Muscle of leg (tissue), 3 donors: ENCODE measurements at regions not wholly inside any gene's neighbourhood (a gene's known extent, or its start where the extent isn't known, plus 50 kb on each side); places are given as distances from the start of the nearest gene placed in this dataset.

Experiments
- DNase-seq: peaks from one replicate; pipeline ENCODE4 v3.0.0; 2013
- H3K27ac ChIP-seq: one replicate; pipeline ENCODE4 v1.5.1; 2013; ENCODE audit warnings: mild to moderate bottlenecking, low read length, control low read depth
- H3K27me3 ChIP-seq: one replicate; pipeline ENCODE4 v1.6.1; 2013; ENCODE audit warnings: low read length; ENCODE audit not compliant: control insufficient read depth, insufficient read depth
- H3K36me3 ChIP-seq: one replicate; pipeline ENCODE4 v1.6.1; 2013; ENCODE audit warnings: low read length; ENCODE audit not compliant: control insufficient read depth, insufficient read depth
- H3K4me1 ChIP-seq: one replicate; pipeline ENCODE4 v1.6.1; 2013; ENCODE audit warnings: low read length; ENCODE audit not compliant: control insufficient read depth, insufficient read depth
- H3K4me3 ChIP-seq: one replicate; pipeline ENCODE4 v1.5.1; 2013; ENCODE audit warnings: low read length, control low read depth
- H3K9me3 ChIP-seq: replicated peaks from 2 replicates; pipeline ENCODE4 v1.6.1; 2013; ENCODE audit warnings: low read depth, low read length; ENCODE audit not compliant: control insufficient read depth
- WGBS: methylation state at CpG from one replicate; pipeline ENCODE4 v1.1.5; 2013; ENCODE audit warnings: missing lambda C conversion rate; ENCODE audit not compliant: insufficient coverage; 5-methylcytosine and 5-hydroxymethylcytosine counted together

DNA sequence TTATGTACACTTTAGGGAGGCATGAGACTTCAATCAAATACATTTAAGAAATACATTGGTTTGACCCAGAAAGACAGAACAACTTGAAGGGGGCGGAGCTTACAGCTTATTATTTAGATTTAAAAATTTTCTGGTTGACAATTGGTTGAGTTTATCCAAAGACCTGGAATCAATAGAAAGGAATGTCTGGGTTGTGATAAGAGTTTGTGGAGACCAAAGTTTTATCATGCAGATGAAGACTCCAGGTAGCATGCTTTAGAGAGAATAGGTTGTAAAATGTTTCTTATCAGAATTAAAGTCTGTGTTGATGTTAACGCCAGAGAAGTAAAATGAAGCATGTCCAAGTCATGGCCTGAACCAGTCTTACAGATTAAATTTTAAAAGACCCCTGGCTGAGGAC is 757.8 kb upstream of the ADGRB3 start:
- Histone ChIP-seq H3K9me3 (peaks cover 3% of the 10 kb centered on the region), H3K4me3 (no peak overlapping the region), H3K36me3 (no peaks in the 10 kb centered on the region), H3K4me1 (no peaks in the 10 kb centered on the region), H3K27ac (no peak overlapping the region), H3K27me3 (no peaks in the 10 kb centered on the region)
- WGBS: no CpG with 5 or more reads among the region's 2 CpGs
- DNase-seq: no peak

DNA sequence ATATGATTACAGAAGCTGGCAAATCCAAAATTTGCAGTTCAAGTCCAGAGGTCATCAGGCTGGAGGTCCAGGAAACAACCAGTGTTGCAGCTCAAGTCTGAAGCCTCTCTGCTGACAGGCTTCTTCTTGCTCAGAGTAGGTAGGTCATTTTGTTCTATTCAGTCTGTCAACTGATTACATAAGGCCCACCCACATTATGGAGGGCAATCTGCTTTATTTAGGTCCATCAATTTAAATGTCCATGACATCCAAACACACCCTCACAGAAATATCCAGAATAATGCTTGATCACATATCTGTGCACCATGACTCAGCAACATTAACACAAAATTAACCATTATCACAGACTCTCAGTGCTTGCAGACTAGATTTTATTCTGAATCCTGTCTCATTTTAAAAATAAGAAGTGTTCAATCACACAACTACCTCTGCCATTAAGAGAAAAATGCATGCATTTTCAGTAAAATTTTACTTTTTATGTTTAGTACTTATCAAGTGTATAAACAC is 759.2 kb upstream of the ADGRB3 start:
- no peaks in the 10 kb centered on the region for H3K27me3 ChIP-seq
- DNase-seq: no peak

DNA sequence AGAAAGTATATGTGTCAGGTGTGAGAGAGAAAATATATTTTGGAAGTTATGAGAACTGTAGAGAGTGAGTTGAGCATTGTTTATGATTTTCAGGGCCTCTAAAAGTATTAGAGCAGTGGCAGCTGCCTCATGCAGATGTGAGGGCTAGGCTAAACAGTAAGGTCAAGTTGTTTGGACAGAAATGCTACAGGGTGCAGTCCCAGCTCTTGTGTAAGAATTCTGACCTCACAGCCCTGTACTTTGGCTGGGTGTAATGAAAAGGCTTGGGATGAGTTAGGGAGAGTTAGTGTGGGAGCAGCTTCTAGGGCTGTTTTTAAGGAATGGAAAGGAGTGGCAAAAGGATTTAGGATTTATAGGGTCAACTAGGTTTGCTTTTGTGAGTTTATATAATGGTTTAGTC is 764.8 kb upstream of the ADGRB3 start:
- no peaks in the 10 kb centered on the region for H3K36me3 ChIP-seq
- no peaks in the 10 kb centered on the region for H3K9me3 ChIP-seq
- no peaks in the 10 kb centered on the region for H3K4me1 ChIP-seq
- H3K27me3 ChIP-seq: no peaks in the 10 kb centered on the region
- H3K4me3 ChIP-seq: no peak overlapping the region
- no peak overlapping the region for H3K27ac ChIP-seq
- DNase-seq: peak; percentile 2

More for the DNA sequence above, 759.2 kb upstream of the ADGRB3 start:
- H3K36me3 ChIP-seq: no peaks in the 10 kb centered on the region
- H3K9me3 ChIP-seq: no peaks in the 10 kb centered on the region
- H3K4me1 ChIP-seq: no peaks in the 10 kb centered on the region
- no peak overlapping the region for H3K4me3 ChIP-seq
- H3K27ac ChIP-seq: no peak overlapping the region

DNA sequence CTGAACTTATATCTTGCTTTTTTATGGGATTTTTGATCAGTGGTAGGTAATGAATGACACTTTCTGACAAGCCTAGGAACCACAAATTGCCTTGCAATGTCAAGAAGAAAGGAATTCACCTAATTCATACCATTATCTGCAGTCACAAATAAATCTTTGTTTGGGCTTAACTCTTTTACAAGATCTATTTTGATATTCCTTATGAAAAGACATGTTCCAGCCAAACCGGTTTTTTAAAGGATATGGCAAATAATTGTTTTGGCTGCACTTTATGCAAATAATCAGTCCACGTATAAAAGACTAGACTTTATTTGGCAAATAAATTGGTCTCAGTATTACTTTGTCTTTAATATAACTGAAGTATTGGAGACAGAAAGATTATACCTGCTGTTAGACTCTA is 771.7 kb upstream of the ADGRB3 start:
- no peak overlapping the region for H3K27ac ChIP-seq
- H3K9me3 ChIP-seq: peaks cover 3% of the 10 kb centered on the region
- H3K27me3 ChIP-seq: no peaks in the 10 kb centered on the region
- WGBS: no CpG with 5 or more reads among the region's 2 CpGs
- DNase-seq: no peak
- H3K4me1 ChIP-seq: no peaks in the 10 kb centered on the region
- no peak overlapping the region for H3K4me3 ChIP-seq
- no peaks in the 10 kb centered on the region for H3K36me3 ChIP-seq

DNA sequence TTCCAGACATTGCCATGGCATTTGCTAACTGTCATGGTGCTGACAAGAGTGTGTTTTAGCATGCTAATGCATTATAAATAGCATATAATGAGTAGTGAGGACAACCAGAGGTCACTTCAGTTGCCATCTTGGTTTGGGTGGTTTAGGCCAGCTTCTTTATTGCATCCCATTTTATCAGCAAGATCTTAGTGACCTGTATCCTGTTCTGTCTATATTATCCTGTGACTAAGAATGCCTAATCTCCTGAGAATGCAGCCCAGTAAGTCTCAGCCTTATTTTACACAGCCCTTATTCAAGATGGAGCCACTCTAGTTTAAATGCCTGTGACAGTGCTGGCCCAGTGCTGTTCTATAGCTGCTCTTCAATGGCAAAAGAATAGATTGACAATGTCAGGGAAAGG is 781.0 kb upstream of the ADGRB3 start:
- Histone ChIP-seq H3K9me3 (peaks cover 2% of the 10 kb centered on the region), H3K4me1 (no peaks in the 10 kb centered on the region), H3K27ac (no peak overlapping the region), H3K4me3 (no peak overlapping the region), H3K36me3 (no peaks in the 10 kb centered on the region), H3K27me3 (no peaks in the 10 kb centered on the region)
- DNase-seq: no peak

DNA sequence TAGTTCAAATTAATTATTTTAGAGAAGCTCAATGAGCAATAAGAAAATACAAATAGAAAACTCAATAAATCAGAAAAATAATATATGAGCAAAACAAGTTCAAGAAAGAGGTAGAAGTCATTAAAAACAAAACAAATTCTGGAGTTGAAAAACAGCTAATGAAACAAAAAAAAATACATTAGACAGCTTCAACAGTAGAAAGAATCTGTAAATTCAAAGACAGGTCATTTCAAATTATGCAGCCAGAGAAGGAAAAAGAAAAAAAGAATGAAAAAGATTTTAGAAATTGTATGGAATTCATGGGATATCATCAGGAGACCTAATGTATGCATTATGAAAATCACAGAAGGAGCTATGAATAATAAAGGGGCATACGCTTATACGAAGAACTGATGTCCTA is 795.3 kb upstream of the ADGRB3 start:
- H3K27ac ChIP-seq: no peak overlapping the region
- no peaks in the 10 kb centered on the region for H3K36me3 ChIP-seq
- no peak overlapping the region for H3K4me3 ChIP-seq
- H3K9me3 ChIP-seq: peaks cover 5% of the 10 kb centered on the region
- no CpG with 5 or more reads among the region's 2 CpGs for whole genome bisulfite sequencing
- no peaks in the 10 kb centered on the region for H3K4me1 ChIP-seq
- no peak for DNase-seq
- no peaks in the 10 kb centered on the region for H3K27me3 ChIP-seq

DNA sequence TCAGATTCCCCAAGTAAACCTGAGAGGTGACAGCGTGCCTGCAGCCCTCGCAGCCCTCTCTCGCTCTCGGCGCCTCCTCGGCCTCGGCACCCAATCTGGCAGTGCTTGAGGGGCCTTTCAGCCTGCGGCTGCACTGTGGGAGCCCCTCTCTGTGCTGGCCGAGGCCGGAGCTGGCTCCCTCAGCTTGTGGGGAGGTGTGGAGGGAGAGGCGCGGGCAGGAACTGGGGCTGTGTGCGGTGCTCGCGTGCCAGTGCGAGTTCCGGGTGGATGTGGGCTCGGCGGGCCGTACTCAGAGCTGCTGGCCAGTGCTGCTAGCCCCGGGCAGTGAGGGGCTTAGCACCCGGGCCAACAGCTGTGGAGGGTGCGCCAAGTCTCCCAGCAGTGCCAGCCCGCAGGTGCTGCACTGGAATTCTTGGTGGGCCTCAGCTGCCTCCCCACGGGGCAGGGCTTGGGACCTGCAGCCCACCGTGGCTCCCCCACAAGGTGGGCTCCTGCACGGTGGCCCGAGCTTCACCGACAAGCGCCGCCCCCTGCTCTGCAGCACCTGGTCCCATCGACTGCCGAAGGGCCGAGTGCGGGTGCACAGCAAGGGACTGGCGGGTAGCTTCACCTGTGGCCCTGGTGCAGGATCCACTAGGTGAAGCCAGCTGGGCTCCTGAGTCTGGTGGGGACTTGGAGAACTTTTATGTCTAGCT is 809.7 kb upstream of the ADGRB3 start:
- H3K27me3 ChIP-seq: no peaks in the 10 kb centered on the region
- no peak for DNase-seq
- no peaks in the 10 kb centered on the region for H3K4me1 ChIP-seq
- H3K27ac ChIP-seq: no peak overlapping the region
- no peak overlapping the region for H3K4me3 ChIP-seq
- no peaks in the 10 kb centered on the region for H3K36me3 ChIP-seq
- peaks cover 10% of the 10 kb centered on the region for H3K9me3 ChIP-seq
- WGBS: 90% methylated on average over 28 of the region's 36 CpGs

DNA sequence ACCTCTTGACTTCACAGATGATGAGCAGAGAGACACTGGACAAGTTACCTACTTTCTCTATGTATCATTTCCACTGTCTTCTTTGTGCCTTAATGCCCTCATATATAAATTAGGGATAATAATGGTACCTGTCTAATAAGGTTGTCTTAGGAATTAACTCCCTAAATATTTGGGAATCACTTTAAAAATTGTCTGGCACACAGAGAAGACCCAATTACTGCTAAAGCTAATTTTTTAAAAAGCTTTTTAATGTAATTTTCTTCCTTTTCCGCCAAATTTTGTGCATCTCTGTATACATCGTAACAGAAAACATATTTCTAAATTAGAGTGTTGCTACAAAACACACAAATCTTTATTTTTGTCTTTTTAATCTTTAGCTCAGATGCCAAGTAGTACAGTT is 816.8 kb upstream of the ADGRB3 start:
- Histone ChIP-seq H3K4me3 (no peak overlapping the region), H3K36me3 (no peaks in the 10 kb centered on the region), H3K9me3 (peaks cover 14% of the 10 kb centered on the region), H3K4me1 (no peaks in the 10 kb centered on the region), H3K27me3 (no peaks in the 10 kb centered on the region), H3K27ac (no peak overlapping the region)
- no peak for DNase-seq
- WGBS: no CpG with 5 or more reads among the region's 2 CpGs

DNA sequence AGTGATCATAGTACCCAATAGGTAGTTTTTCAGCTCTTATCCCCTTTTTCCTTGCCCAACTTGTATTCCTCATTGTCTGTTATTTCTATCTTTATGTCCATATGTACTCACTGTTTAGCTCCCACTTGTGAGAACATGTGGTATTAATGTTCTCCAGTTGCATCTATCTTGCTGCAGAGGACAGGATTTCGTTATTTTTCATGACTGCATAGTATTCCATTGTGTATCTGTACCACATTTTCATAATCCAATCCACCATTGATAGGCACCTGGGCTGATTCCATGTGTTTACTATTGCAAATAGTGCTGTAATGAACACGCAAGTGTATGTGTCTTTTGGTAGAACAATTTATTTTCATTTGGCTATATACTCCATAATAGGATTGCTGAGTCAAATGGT is 819.5 kb upstream of the ADGRB3 start:
- Histone ChIP-seq H3K36me3 (no peaks in the 10 kb centered on the region), H3K27me3 (no peaks in the 10 kb centered on the region), H3K27ac (no peak overlapping the region), H3K4me3 (no peak overlapping the region), H3K9me3 (peaks cover 14% of the 10 kb centered on the region), H3K4me1 (no peaks in the 10 kb centered on the region)
- DNase-seq: no peak
- no CpG with 5 or more reads among the region's 2 CpGs for WGBS

DNA sequence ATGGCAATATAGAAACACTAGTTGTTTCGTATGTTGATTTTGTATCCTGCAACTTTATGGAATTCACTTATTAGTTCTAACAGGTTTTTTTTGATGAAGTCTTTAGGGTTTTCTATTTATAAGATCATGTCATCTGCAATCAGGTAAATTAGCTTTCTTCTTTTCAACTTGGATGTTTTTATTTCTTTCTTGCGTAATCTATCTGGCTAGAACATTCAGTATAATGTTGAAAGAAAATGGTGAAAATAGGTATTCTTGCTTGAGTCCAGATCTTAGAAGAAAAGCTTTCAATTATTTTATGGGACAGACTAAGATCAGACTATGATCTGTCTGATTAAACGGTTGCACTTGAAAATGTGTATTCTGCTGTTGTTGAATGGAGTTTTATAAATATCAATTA is 820.8 kb upstream of the ADGRB3 start:
- WGBS: no CpG with 5 or more reads among the region's 3 CpGs
- no peaks in the 10 kb centered on the region for H3K27me3 ChIP-seq
- no peaks in the 10 kb centered on the region for H3K4me1 ChIP-seq
- H3K4me3 ChIP-seq: no peak overlapping the region
- peaks cover 9% of the 10 kb centered on the region for H3K9me3 ChIP-seq
- no peak overlapping the region for H3K27ac ChIP-seq
- H3K36me3 ChIP-seq: no peaks in the 10 kb centered on the region
- DNase-seq: no peak

DNA sequence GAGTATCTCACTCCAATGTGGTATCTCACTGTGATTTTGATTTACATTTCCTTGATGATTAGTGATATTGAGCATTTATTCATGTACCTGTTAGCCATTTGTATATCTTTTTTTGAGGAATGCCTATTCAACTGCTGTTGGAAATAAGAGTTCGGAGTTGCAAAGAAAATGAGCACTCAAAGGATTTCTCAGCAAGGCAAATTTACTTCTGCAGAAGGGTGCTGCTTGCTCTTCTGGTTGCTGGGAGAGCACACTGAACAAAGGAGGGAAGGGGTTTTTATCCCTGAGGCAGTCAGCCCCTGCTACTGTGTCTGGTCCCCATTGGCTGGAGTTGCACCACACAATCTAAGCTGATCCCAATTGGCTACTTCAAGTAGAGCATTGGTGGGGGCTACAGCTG is 822.4 kb upstream of the ADGRB3 start:
- H3K27ac ChIP-seq: no peak overlapping the region
- no peaks in the 10 kb centered on the region for H3K4me1 ChIP-seq
- peaks cover 9% of the 10 kb centered on the region for H3K9me3 ChIP-seq
- DNase-seq: no peak
- no peaks in the 10 kb centered on the region for H3K36me3 ChIP-seq
- no peaks in the 10 kb centered on the region for H3K27me3 ChIP-seq
- WGBS: no CpG with 5 or more reads among the region's 1 CpG
- no peak overlapping the region for H3K4me3 ChIP-seq
